Ishikawa (cell line): ENCODE measurements at regions not wholly inside any gene's neighbourhood (a gene's known extent, or its start where the extent isn't known, plus 50 kb on each side); places are given as distances from the start of the nearest gene placed in this dataset.

Experiments
- CREB1 ChIP-seq: IDR thresholded peaks from 2 replicates; pipeline ENCODE4 v1.6.1; 2012; ENCODE audit warnings: low read depth
- EP300 ChIP-seq: IDR thresholded peaks from 2 replicates; pipeline ENCODE4 v1.6.1; 2012; ENCODE audit warnings: borderline replicate concordance
- FOXM1 ChIP-seq: IDR thresholded peaks from 2 replicates; pipeline ENCODE4 v1.6.1; 2012; ENCODE audit warnings: low read depth, borderline replicate concordance
- NFIC ChIP-seq: IDR thresholded peaks from 2 replicates; pipeline ENCODE4 v1.6.1; 2012
- RAD21 ChIP-seq: IDR thresholded peaks from 2 replicates; pipeline ENCODE4 v1.6.1; 2012; ENCODE audit warnings: low read depth
- TAF1 ChIP-seq: IDR thresholded peaks from 2 replicates; pipeline ENCODE4 v1.6.1; 2012; ENCODE audit warnings: low read depth, mild to moderate bottlenecking
- TCF12 ChIP-seq: IDR thresholded peaks from 2 replicates; pipeline ENCODE4 v1.6.1; 2012; ENCODE audit warnings: low read depth
- YY1 ChIP-seq: IDR thresholded peaks from 2 replicates; pipeline ENCODE4 v1.6.1; 2012; ENCODE audit warnings: low read depth
- TF ChIP-seq, protein P1 (sequence below): IDR thresholded peaks from 2 replicates; pipeline ENCODE4 v1.6.1; 2012
- TF ChIP-seq, protein P2 (sequence below): IDR thresholded peaks from 2 replicates; pipeline ENCODE4 v1.6.1; 2012
- TF ChIP-seq, protein P3 (sequence below): IDR thresholded peaks from 2 replicates; pipeline ENCODE4 v1.6.1; 2012; ENCODE audit warnings: low read depth, mild to moderate bottlenecking

DNA sequence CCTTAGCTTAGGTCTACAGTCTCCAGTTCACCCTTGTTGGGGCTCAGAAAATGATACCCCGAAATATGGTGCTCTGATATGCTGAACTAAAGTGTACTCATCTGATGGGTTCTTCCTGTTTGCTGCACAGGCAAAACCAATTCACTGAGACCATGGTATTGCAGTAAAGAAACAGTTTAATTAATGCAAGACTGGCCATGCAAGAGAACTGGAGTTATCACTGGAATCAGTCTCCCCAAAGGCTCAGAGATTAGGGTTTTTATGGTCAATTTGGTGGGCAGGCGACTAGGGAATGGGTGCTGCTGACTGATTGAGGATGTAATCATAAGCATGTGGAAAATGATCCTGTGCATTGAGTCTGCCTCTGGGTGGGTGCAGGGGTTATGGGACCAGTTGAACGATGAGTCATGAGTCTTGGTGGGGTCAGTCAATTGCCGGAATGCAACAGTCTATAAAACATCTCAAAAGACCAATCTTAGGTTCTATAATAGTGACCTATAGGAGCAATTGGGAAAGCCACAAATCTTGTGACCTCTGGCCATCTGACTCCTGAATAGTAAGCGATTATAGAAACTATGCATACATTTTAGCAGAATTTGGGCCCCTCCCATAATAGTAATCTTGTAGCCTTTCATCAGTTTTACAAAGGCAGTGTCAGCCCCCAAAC, 113.0 kb upstream of the ANKRD55 start:
- TF ChIP-seq RAD21 (no peak), YY1 (no peak), CREB1 (no peak), TCF12 (no peak), EP300 (no peak), TAF1 (no peak), FOXM1 (no peak), NFIC (no peak)
- TF ChIP-seq, protein P1, sequence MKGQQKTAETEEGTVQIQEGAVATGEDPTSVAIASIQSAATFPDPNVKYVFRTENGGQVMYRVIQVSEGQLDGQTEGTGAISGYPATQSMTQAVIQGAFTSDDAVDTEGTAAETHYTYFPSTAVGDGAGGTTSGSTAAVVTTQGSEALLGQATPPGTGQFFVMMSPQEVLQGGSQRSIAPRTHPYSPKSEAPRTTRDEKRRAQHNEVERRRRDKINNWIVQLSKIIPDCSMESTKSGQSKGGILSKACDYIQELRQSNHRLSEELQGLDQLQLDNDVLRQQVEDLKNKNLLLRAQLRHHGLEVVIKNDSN, result no peak
- TF ChIP-seq, protein P2, sequence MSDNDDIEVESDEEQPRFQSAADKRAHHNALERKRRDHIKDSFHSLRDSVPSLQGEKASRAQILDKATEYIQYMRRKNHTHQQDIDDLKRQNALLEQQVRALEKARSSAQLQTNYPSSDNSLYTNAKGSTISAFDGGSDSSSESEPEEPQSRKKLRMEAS, result no peak
- TF ChIP-seq, protein P3, sequence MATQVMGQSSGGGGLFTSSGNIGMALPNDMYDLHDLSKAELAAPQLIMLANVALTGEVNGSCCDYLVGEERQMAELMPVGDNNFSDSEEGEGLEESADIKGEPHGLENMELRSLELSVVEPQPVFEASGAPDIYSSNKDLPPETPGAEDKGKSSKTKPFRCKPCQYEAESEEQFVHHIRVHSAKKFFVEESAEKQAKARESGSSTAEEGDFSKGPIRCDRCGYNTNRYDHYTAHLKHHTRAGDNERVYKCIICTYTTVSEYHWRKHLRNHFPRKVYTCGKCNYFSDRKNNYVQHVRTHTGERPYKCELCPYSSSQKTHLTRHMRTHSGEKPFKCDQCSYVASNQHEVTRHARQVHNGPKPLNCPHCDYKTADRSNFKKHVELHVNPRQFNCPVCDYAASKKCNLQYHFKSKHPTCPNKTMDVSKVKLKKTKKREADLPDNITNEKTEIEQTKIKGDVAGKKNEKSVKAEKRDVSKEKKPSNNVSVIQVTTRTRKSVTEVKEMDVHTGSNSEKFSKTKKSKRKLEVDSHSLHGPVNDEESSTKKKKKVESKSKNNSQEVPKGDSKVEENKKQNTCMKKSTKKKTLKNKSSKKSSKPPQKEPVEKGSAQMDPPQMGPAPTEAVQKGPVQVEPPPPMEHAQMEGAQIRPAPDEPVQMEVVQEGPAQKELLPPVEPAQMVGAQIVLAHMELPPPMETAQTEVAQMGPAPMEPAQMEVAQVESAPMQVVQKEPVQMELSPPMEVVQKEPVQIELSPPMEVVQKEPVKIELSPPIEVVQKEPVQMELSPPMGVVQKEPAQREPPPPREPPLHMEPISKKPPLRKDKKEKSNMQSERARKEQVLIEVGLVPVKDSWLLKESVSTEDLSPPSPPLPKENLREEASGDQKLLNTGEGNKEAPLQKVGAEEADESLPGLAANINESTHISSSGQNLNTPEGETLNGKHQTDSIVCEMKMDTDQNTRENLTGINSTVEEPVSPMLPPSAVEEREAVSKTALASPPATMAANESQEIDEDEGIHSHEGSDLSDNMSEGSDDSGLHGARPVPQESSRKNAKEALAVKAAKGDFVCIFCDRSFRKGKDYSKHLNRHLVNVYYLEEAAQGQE, result no peak
